GM12801 (cell line): ENCODE measurements at regions not wholly inside any gene's neighbourhood (a gene's known extent, or its start where the extent isn't known, plus 50 kb on each side); places are given as distances from the start of the nearest gene placed in this dataset.

Source experiments
- TF ChIP-seq, protein P1 (sequence below): IDR thresholded peaks from one replicate; pipeline ENCODE4 v1.5.1; 2011; ENCODE audit warnings: control low read depth; ENCODE audit not compliant: insufficient read length; ENCODE audit errors: extremely low read depth

DNA sequence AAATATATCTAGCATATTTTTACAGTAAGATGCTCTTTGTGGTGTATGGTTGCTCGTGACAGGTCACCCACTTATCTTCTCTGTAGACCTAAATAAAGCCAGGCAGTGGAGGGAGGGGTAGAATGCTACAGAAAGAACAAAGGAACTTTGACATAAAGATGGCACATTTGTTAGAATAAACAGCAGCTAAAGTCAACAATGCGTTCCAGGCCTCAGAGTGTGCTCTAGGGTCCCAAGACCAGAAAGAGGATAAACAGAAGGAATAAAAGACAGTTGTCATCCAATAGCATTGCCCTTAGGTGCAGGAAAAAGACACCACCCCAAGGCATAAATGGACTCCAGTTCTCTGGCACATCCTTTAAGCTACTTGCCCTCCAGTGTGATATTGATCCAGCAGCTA lies 523.0 kb upstream of the CDH11 start:
- TF ChIP-seq, protein P1, sequence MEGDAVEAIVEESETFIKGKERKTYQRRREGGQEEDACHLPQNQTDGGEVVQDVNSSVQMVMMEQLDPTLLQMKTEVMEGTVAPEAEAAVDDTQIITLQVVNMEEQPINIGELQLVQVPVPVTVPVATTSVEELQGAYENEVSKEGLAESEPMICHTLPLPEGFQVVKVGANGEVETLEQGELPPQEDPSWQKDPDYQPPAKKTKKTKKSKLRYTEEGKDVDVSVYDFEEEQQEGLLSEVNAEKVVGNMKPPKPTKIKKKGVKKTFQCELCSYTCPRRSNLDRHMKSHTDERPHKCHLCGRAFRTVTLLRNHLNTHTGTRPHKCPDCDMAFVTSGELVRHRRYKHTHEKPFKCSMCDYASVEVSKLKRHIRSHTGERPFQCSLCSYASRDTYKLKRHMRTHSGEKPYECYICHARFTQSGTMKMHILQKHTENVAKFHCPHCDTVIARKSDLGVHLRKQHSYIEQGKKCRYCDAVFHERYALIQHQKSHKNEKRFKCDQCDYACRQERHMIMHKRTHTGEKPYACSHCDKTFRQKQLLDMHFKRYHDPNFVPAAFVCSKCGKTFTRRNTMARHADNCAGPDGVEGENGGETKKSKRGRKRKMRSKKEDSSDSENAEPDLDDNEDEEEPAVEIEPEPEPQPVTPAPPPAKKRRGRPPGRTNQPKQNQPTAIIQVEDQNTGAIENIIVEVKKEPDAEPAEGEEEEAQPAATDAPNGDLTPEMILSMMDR, result no peak

DNA sequence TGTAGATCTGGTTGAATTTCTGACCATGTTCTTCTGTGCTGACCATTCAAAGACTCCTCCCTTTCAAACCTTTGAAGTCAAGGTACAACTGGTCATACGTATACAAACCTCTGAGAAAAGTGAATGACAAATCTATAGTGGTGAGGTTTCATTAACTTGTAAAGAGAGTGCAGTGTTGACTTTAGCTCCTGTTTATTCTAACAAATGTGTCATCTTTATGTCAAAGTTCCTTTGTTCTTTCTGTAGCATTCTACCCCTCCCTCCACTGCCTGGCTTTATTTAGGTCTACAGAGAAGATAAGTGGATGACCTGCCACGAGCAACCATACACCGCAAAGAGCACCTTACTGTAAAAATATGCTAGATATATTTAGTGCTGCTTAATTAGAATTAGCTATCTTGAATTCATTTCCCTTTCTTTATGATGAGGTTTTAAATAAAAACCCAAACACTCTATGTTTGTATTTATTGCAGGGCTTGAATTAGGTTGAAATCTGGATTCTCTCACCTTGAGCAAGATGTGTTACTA lies 520.0 kb upstream of the CDH11 start:
- TF ChIP-seq, protein P1, result no peak

DNA sequence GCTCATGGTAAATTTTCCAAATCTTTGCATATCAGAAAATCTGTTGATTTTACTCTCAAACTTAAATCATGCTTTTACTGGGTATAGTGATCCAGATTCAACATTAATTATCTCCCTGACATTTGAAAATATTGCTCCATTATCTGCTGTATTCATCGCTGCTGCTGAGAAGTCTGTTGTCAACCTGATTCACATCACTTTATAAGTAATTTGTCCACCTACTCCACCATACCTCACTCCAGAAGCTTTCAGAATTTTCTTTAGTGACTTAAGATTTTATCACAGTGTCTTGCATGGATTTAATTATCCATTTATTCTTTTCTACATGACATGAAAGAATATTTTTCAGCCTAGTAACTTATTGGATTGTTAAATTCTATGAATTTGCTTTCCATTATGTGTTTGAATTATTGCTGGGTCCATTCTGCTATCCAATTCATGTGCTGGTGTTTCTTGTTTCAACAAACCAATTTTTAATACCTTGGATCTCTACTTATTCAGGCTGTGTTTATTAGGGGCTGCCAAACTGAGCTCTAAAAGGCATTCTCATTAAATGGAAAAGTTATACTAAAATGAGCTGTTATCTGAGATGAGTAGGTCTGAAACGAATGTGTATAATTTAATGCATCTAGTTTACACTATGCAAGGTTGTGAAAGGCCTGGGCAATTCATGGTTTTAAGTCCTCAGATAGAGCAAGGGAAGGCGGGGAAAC lies 519.3 kb upstream of the CDH11 start:
- TF ChIP-seq, protein P1, result no peak

DNA sequence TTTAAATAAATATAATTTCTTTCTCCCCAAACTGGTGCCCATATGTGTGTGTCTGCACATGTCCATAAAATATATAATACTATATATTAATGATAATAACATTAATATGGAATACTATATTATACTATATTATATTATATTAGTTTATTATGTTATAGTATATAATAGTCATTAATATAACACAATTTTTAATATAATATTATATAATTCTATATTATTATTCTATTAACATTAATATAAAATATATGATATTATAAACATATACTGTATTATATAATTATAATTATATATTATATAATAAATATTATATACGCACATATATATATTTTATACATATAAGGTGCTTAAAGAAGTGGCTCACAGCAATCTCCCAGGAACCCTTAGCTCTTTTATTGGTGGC lies 513.0 kb upstream of the CDH11 start:
- TF ChIP-seq, protein P1, result no peak

DNA sequence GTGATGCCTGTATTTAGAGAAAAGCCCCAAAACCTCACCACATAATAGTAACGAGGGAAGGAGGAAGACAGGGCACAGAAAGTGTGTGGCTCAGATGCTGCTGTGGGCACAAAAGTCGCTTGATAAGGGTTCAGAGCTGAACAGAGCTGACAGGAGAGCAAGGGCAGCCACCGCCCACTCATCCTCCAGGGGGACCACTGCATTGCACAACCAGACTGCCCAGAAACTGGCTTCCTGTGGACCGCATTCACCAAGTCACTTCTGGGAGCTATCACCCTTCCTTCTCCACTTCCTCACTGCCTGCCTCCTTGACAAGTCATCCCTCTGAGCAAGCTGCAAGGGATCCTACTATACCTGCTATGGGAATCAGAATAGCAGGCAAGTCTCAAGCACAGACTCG lies 512.4 kb upstream of the CDH11 start:
- TF ChIP-seq, protein P1, result no peak

DNA sequence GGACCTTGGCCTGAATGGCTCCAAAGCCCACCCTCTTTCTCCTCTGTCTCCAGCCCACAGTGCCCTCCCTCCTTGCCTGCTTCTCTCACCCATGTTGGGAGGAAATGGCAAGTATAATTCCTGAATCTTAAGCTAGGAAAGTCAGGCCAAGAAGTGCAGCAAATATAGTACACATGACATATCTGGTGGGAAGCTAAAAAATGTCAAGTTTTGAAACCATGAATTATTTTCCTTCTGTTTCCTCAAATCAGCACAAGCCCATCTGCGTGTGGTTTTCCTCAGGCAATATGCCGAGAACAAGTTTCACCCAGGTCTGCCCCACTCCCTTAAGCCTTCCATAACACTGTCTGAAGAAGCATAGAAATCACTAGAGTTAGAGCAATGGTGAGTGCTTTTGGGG lies 502.8 kb upstream of the CDH11 start:
- TF ChIP-seq, protein P1, result no peak

DNA sequence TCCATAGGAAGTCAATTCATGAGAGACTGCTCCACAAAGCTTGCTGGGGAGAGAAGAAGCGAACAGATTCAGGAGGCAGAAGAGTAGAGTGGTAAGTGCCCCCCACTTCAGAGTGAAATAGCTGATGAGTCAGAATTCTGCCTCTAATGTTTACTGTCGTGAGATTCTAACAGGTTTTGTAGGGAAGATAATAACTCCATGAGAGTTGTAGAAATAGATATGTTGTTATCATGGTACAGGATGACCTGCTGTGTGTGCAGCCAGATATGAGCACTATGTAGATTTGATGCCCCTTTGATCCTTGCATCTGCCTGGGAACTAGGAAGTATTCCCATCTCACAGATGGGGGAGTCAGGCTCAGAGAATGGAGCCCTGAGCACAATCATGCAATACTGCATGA lies 502.4 kb upstream of the CDH11 start:
- TF ChIP-seq, protein P1, result no peak
